B cell (primary cell): ENCODE measurements at regions not wholly inside any gene's neighbourhood (a gene's known extent, or its start where the extent isn't known, plus 50 kb on each side); places are given as distances from the start of the nearest gene placed in this dataset.

Experiments
- EZH2 ChIP-seq: IDR thresholded peaks from 2 replicates; pipeline ENCODE4 v1.6.1; 2012; ENCODE audit warnings: borderline replicate concordance, low read depth, mild to moderate bottlenecking, moderate library complexity, low read length; ENCODE audit not compliant: insufficient read depth, poor library complexity, severe bottlenecking
- TF ChIP-seq, protein P1 (sequence below): fragments of 200-600 bp; IDR thresholded peaks from one replicate; pipeline ENCODE4 v1.8.0; 2022; ENCODE audit warnings: antibody characterized with exemption, mild to moderate bottlenecking

DNA sequence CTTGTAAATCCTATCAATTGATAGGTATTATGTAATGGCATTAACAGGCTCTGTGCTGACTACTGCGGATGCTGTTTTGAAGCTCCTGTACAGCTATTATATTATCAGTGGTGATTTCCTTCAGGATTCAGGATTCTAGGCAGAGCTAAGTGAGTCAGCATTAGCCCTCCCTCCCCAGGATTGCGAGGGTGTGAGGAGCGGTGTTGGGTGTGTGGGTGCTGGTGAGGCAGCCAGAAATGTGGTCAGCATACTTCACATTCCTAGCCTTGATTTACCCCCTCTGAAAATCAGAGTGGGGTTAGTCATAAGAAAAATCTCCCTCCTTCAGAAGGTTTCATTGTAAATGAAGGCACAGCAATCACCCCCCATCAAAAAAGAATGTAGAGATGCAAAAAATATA is 72.5 kb downstream of the SNTN start:
- TF ChIP-seq, protein P1, sequence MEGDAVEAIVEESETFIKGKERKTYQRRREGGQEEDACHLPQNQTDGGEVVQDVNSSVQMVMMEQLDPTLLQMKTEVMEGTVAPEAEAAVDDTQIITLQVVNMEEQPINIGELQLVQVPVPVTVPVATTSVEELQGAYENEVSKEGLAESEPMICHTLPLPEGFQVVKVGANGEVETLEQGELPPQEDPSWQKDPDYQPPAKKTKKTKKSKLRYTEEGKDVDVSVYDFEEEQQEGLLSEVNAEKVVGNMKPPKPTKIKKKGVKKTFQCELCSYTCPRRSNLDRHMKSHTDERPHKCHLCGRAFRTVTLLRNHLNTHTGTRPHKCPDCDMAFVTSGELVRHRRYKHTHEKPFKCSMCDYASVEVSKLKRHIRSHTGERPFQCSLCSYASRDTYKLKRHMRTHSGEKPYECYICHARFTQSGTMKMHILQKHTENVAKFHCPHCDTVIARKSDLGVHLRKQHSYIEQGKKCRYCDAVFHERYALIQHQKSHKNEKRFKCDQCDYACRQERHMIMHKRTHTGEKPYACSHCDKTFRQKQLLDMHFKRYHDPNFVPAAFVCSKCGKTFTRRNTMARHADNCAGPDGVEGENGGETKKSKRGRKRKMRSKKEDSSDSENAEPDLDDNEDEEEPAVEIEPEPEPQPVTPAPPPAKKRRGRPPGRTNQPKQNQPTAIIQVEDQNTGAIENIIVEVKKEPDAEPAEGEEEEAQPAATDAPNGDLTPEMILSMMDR: no peak
- TF ChIP-seq EZH2: no peak
